BLaER1 treated with 17β-estradiol and CSF1 and Interleukin-3, amounts not matched to agents 10 nM and 100 nM (cell line): ENCODE measurements at regions not wholly inside any gene's neighbourhood (a gene's known extent, or its start where the extent isn't known, plus 50 kb on each side); places are given as distances from the start of the nearest gene placed in this dataset.
A peak's percentile ranks its signal among the peaks of the same experiment; 100 is the strongest.
"Not testable (repeated sequence)": the region's sequence is repeated elsewhere in the genome, so short reads cannot be mapped to it uniquely, and the experiment has no call there.

Experiments used
- H3K27ac ChIP-seq, 11 experiments: shearing (Covaris generic); formaldehyde crosslinking; 2 replicates each; pipeline ENCODE4 v1.8.1; 2022
- H3K27me3 ChIP-seq, 11 experiments: shearing (Covaris generic); formaldehyde crosslinking; 2 replicates each; pipeline ENCODE4 v1.8.1; 2022
- H3K36me3 ChIP-seq, 11 experiments: shearing (Covaris generic); formaldehyde crosslinking; 2 replicates each; pipeline ENCODE4 v1.8.1; 2022
- H3K4me1 ChIP-seq, 10 experiments: shearing (Covaris generic); formaldehyde crosslinking; 2 replicates each; pipeline ENCODE4 v1.8.1; 2022
- H3K4me2 ChIP-seq, 11 experiments: shearing (Covaris generic); formaldehyde crosslinking; 2 replicates each; pipeline ENCODE4 v1.8.1; 2022
- H3K4me3 ChIP-seq, 10 experiments: shearing (Covaris generic); formaldehyde crosslinking; 2 replicates each; pipeline ENCODE4 v1.8.1; 2022
- H3K9ac ChIP-seq, 11 experiments: shearing (Covaris generic); formaldehyde crosslinking; 2 replicates each; pipeline ENCODE4 v1.8.1; 2022
- H3K9me3 ChIP-seq, 11 experiments: shearing (Covaris generic); formaldehyde crosslinking; replicated peaks in 1 of 11; 2 replicates each; pipeline ENCODE4 v1.8.1; 2022
- H4K20me1 ChIP-seq, 11 experiments: shearing (Covaris generic); formaldehyde crosslinking; 2 replicates each; pipeline ENCODE4 v1.8.1; 2022
- Cebpa-rat ChIP-seq, 11 experiments: shearing (Covaris generic); IDR thresholded peaks; 2 replicates each; pipeline ENCODE4 v1.8.1; 2022

- Histone ChIP-seq H3K27me3 (no peaks in the 10 kb centered on the region), H3K36me3 (no peaks in the 10 kb centered on the region), H3K9me3 (no peaks in the 10 kb centered on the region; a peak in 1 of 22 replicates), H3K4me3 (no peak overlapping the region), H3K27ac (no peak overlapping the region), H3K4me1 (peaks cover 0 to 28% (median 11%) of the 10 kb centered on the region in 10 experiments; a peak in 12 of 20 replicates), H4K20me1 (no peaks in the 10 kb centered on the region), H3K4me2 (no peak overlapping the region), H3K9ac (no peak overlapping the region)
- TF ChIP-seq Cebpa-rat (IDR thresholded peaks at IDR 0.05) = no peak
Measured at GRCh38 chr7:36047091-36047658, 105.9 kb upstream of the EEPD1 start.

DNA sequence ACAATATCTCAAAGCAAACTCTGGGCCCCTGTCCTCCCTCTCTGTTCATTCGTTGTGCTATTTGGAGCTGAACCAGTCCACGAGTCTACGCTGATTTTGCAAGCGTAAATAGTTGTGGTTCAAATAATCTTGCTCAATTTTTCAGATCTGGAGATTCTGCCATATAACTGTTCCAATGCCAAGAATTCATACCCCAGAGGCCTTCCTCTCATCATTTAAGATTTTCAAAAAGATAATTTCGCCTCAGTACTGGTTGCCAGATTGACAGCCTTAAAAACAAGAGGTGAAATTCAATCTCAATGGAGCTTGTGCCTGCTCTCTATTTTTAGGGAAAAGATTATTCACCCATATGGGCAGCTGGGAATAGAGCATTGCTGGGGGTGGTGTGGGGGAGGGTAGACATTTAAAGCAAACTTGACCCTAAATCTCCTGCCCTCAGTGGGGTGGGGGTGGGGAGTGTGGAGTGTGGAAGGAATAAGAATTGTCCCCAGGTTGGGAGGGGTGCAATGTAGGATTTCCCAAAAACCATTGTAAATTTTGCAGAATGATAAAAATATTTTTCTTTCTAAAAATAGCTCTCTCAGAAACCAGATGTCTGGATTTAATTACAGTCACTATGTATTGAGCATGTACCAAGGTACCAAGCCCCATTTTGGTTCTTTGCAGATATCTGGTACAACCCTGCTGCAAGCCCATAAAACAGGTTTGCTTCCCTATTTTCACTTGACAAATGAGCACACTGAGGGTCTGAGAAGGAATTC lies 104.7 kb upstream of the EEPD1 start:
- peak overlapping the region in 10 of 11 experiments; percentile 0 to 55 (median 25); a peak in 11 of 22 replicates for H3K4me2 ChIP-seq
- no peak overlapping the region for H3K27ac ChIP-seq
- H3K9me3 ChIP-seq = no peaks in the 10 kb centered on the region; a peak in 1 of 22 replicates
- H3K36me3 ChIP-seq = no peaks in the 10 kb centered on the region
- no peak overlapping the region for H3K4me3 ChIP-seq
- H3K9ac ChIP-seq = no peak overlapping the region
- H3K4me1 ChIP-seq = peaks cover 0 to 28% (median 11%) of the 10 kb centered on the region in 10 experiments; a peak in 12 of 20 replicates
- no peak for TF ChIP-seq Cebpa-rat (IDR thresholded peaks at IDR 0.05)
- H4K20me1 ChIP-seq = no peaks in the 10 kb centered on the region
- H3K27me3 ChIP-seq = no peaks in the 10 kb centered on the region

DNA sequence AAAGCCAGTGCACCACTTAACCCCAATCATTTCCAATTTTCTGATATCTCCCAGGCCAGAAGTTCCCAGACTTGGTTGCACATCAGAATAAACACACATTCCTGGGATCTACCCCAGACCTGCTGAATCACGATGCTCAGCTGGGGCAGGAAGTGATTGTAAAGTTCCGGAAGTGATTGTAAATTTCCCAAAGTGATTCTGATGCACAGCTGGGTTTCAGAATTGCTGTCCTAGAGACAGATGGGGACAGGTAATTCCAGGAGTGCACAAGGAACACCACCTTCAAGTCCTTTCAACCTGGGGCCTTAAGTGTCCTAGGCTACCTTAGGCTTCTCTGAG lies 104.2 kb upstream of the EEPD1 start:
- peaks cover 0 to 28% (median 11%) of the 10 kb centered on the region in 10 experiments; a peak in 12 of 20 replicates for H3K4me1 ChIP-seq
- H4K20me1 ChIP-seq = no peaks in the 10 kb centered on the region
- no peak overlapping the region for H3K9ac ChIP-seq
- H3K36me3 ChIP-seq = no peaks in the 10 kb centered on the region
- H3K4me3 ChIP-seq = no peak overlapping the region
- no peak overlapping the region for H3K27ac ChIP-seq
- H3K4me2 ChIP-seq = peak overlapping the region in 9 of 11 experiments; percentile 0 to 55 (median 26); a peak in 11 of 22 replicates
- no peak for TF ChIP-seq Cebpa-rat (IDR thresholded peaks at IDR 0.05)
- H3K9me3 ChIP-seq = no peaks in the 10 kb centered on the region; a peak in 1 of 22 replicates
- no peaks in the 10 kb centered on the region for H3K27me3 ChIP-seq

GRCh38 chr7:36051501-36051900 lies 101.6 kb upstream of the EEPD1 start:
- H4K20me1 ChIP-seq = no peaks in the 10 kb centered on the region
- no peak for TF ChIP-seq Cebpa-rat (IDR thresholded peaks at IDR 0.05)
- peaks cover 0 to 17% (median 9%) of the 10 kb centered on the region in 10 experiments; a peak in 13 of 20 replicates for H3K4me1 ChIP-seq
- no peak overlapping the region for H3K4me3 ChIP-seq
- no peaks in the 10 kb centered on the region for H3K27me3 ChIP-seq
- H3K9me3 ChIP-seq = no peaks in the 10 kb centered on the region; a peak in 1 of 22 replicates
- peak overlapping the region in 3 of 11 experiments; percentile 4 to 20 (median 5); a peak in 2 of 22 replicates for H3K4me2 ChIP-seq
- H3K36me3 ChIP-seq = no peaks in the 10 kb centered on the region
- H3K27ac ChIP-seq = no peak overlapping the region
- no peak overlapping the region for H3K9ac ChIP-seq

GRCh38 chr7:36053589-36053988 lies 99.5 kb upstream of the EEPD1 start:
- Histone ChIP-seq H3K9me3 (no peaks in the 10 kb centered on the region; a peak in 1 of 22 replicates), H3K4me3 (no peak overlapping the region), H3K36me3 (no peaks in the 10 kb centered on the region), H3K27ac (no peak overlapping the region), H3K4me1 (peaks cover 0 to 14% (median 7%) of the 10 kb centered on the region in 10 experiments; a peak in 15 of 20 replicates), H3K9ac (no peak overlapping the region), H3K4me2 (no peak overlapping the region), H4K20me1 (no peaks in the 10 kb centered on the region), H3K27me3 (no peaks in the 10 kb centered on the region)
- TF ChIP-seq Cebpa-rat (IDR thresholded peaks at IDR 0.05) = no peak

DNA sequence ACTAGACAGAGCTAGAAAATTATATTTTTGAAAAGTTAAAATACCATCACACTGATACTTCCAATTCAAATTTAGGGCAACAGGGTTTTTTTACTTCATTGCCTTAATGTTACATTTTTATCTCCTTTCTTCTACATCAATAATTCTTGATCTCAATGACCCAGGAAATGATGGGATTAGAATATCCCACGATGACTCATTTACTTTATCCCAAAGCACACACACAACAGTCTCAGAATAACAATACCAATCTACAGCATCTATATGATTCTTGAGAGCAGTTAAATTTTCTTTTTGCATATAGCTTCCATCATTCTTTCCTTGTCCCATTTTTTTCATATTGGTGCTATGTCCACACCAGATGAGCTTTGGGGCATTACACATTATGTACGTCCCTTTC lies 98.4 kb upstream of the EEPD1 start:
- no peak overlapping the region for H3K27ac ChIP-seq
- H3K4me3 ChIP-seq = no peak overlapping the region
- no peaks in the 10 kb centered on the region; a peak in 1 of 22 replicates for H3K9me3 ChIP-seq
- peaks cover 0 to 9% (median 0%) of the 10 kb centered on the region in 10 experiments; a peak in 4 of 20 replicates for H3K4me1 ChIP-seq
- H4K20me1 ChIP-seq = no peaks in the 10 kb centered on the region
- no peak overlapping the region for H3K9ac ChIP-seq
- no peaks in the 10 kb centered on the region for H3K36me3 ChIP-seq
- no peak overlapping the region for H3K4me2 ChIP-seq
- no peak for TF ChIP-seq Cebpa-rat (IDR thresholded peaks at IDR 0.05)
- no peaks in the 10 kb centered on the region for H3K27me3 ChIP-seq

GRCh38 chr7:36055207-36055606 lies 97.8 kb upstream of the EEPD1 start:
- Histone ChIP-seq H4K20me1 (no peaks in the 10 kb centered on the region), H3K4me1 (peaks cover 0 to 9% (median 0%) of the 10 kb centered on the region in 10 experiments; a peak in 4 of 20 replicates), H3K9ac (no peak overlapping the region), H3K27ac (no peak overlapping the region), H3K36me3 (no peaks in the 10 kb centered on the region), H3K9me3 (no peaks in the 10 kb centered on the region; a peak in 1 of 22 replicates), H3K27me3 (no peaks in the 10 kb centered on the region), H3K4me2 (no peak overlapping the region), H3K4me3 (no peak overlapping the region)
- TF ChIP-seq Cebpa-rat (IDR thresholded peaks at IDR 0.05) = no peak

- no peak overlapping the region for H3K9ac ChIP-seq
- no peaks in the 10 kb centered on the region for H3K27me3 ChIP-seq
- peaks cover 0 to 9% (median 0%) of the 10 kb centered on the region in 10 experiments; a peak in 3 of 20 replicates for H3K4me1 ChIP-seq
- no peaks in the 10 kb centered on the region for H3K9me3 ChIP-seq
- H3K4me2 ChIP-seq = no peak overlapping the region
- H4K20me1 ChIP-seq = no peaks in the 10 kb centered on the region
- no peak overlapping the region for H3K27ac ChIP-seq
- no peak for TF ChIP-seq Cebpa-rat (IDR thresholded peaks at IDR 0.05)
- no peaks in the 10 kb centered on the region for H3K36me3 ChIP-seq
- H3K4me3 ChIP-seq = no peak overlapping the region
Measured at GRCh38 chr7:36057323-36057722, 95.7 kb upstream of the EEPD1 start.

GRCh38 chr7:36058020-36058592 lies 94.9 kb upstream of the EEPD1 start:
- Histone ChIP-seq H3K27me3 (no peaks in the 10 kb centered on the region), H3K27ac (no peak overlapping the region), H4K20me1 (no peaks in the 10 kb centered on the region), H3K4me3 (no peak overlapping the region), H3K36me3 (no peaks in the 10 kb centered on the region), H3K4me2 (no peak overlapping the region), H3K9me3 (no peaks in the 10 kb centered on the region), H3K9ac (no peak overlapping the region), H3K4me1 (peaks cover 0 to 9% (median 0%) of the 10 kb centered on the region in 10 experiments; a peak in 3 of 20 replicates)
- no peak for TF ChIP-seq Cebpa-rat (IDR thresholded peaks at IDR 0.05)

- H3K4me2 ChIP-seq, H3K9ac ChIP-seq, H3K27ac ChIP-seq, H3K4me3 ChIP-seq, H3K27me3 ChIP-seq, H3K4me1 ChIP-seq, H3K9me3 ChIP-seq, H3K36me3 ChIP-seq, H4K20me1 ChIP-seq: not testable (repeated sequence)
Measured at GRCh38 chr7:36060388-36060787, 92.7 kb upstream of the EEPD1 start.
